GM19025 (cell line): ENCODE measurements at regions not wholly inside any gene's neighbourhood (a gene's known extent, or its start where the extent isn't known, plus 50 kb on each side); places are given as distances from the start of the nearest gene placed in this dataset.
"Not testable (repeated sequence)": the region's sequence is repeated elsewhere in the genome, so short reads cannot be mapped to it uniquely, and the experiment has no call there.

Experiments
- ATAC-seq: cut with Tn5 transposase; IDR thresholded peaks from one replicate; pipeline ENCODE4 v1.9.1; 2021; ENCODE audit warnings: mild to moderate bottlenecking, low read depth, moderate library complexity; ENCODE audit not compliant: unreplicated experiment

DNA sequence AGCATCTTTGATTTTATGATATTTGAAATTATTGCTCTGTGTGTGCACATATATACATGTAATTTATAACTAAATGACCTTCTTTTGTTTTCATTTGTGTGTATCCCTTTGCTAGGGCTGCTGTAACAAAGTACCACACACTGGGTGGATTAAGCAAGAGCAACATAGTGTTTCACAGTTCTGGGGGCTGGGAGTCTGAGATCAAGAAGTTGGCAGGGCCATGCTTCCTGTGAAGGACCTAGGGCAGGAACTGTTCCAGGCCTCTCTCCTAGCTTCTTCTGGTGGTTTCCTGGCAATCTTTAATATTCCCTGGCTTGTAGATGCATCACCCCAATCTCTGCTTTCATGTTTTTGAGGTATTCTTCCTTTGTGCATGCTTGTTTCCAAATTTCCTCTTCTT, 1043.9 kb downstream of the TSN start:
- ATAC-seq, result no peak

DNA sequence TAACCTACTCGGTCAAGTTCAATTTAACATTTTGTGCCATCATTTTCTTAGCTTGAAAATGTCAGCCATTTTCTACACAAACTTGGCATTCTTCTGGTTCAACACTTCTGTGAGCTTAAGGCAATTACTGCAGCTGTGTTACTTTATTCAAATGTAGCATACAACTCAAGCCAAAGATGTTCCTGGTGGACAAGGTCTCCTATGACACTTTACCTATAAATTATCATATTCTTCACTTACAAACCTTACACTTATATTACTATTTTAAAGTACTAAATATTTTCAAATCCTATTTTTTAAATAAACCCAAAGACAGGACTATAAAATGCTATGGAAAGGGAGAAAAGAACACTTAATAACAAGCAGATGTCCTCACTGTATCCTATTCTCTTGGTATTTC, 1045.3 kb downstream of the TSN start:
- ATAC-seq, result no peak

DNA sequence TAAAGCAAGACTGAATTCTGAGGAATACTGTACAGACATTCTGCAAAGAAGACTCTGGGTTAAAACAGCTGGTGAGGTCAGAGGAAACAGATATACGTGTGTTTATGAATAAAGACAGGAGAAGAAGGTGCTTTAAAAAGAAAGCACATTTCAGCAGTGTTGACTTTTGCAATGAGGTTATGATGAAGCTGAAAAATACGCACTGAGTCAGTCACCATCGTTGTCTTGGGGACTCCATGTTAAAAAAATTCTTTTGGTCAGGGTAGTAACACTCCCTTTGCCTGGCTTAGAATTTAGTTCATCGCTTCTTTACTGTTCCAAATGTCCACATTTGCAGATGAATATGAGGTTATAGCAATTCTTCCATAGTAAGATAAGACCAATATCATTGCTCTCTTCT, 1049.0 kb downstream of the TSN start:
- no peak for ATAC-seq

DNA sequence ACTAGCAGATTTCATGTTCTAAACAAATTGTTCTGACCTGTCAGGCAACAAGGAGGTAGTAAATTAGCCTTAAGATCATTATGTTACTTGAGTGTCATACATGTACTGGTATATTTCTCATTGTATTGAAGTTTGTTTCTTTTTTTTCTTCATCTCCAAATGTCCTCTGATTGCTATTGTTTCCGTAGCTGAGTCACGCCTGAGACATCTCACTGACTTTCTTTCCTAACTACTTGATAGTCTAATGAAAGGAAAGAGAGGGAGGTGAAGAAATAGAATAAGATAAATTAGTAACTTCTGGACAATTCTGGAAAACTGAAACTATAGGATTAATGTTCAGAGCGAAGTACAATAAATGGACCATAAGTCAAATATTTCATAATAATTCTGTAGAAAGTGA, 1049.9 kb downstream of the TSN start:
- ATAC-seq, result no peak

DNA sequence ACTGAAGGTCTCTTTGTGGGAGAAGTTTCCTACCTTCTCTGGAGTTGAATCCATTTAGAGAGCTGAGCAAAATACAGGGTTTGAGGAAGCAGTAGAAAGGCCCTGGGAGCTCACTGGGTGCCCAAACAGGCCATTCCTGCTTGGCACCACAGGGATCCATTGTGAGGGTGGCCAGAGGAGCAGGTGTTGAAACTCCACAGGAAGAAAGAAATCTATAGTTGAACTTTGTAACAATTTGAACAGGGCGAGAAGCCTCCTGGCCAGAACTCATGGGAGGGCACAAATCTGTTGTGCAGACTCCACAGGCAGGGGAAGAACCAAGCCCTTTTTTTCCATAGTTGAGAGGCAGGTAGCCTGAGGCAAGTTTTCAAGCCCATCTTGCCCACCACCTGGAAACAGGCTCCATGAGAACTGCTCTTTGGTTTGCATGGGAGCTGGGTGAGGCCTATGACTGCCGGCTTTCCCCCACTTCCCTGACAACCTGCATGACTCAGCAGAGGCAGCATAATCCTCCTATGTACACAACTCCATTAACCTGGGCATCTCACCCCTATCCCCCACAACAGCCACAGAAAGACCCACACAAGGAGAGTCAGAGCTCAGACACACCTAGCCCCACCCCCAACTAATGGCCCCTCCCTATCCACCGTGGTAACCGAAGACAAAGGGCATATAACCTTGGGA, 1053.0 kb downstream of the TSN start:
- ATAC-seq, result no peak

DNA sequence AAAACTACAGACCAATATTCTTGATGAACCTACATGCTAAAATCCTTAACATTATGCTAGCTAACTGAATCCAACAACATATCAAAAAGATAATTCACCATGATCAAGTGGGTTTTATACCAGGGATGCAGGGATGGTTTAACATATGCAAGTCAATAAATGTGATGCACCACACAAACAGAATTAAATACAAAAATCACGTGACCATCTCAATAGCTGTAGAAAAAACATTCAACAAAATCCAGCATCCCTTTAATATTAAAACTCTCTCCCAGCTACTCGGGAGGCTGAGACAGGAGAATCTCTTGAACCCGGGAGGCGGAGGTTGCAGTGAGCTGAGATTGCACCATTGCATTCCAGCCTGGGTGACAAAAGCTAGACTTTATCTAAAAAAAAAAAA, 1056.8 kb downstream of the TSN start:
- not testable (repeated sequence) for ATAC-seq

DNA sequence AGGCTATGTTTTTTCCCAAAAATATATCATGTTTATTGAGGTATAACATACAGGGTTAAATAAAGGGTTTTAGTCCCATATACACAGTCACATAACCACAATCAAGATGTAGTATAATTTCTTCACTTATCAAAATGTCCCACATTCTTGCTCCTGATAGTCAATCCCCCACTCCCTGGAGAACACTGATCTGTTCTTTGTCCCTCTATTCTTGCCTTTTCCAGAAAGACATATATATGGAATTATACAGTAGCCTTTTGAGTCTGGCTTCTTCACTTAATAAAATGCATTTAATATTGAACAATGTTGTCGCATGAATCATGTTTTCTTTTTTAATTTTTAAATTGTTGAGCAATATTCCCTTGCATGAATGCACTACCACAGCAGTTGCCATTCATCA, 1059.7 kb downstream of the TSN start:
- no peak for ATAC-seq

DNA sequence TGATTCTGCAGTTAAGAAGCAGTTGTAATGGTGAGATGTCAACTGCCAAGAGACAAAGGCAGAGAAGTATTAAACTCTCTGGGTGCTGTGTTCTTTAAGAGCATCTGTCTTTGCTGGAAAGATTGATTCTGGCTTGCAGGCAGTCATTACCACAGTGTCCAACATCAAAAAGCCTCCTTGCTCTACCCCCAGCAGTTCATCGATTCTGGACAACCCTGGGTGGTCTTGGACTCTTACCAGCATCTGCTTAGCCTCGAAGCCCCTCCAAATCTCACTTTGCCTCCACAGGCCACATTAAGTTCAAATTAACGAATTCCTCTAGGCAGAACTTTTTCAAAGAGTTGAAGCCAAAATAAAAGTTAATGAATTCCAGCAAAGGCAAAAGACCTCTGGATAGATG, 1061.4 kb downstream of the TSN start:
- no peak for ATAC-seq

DNA sequence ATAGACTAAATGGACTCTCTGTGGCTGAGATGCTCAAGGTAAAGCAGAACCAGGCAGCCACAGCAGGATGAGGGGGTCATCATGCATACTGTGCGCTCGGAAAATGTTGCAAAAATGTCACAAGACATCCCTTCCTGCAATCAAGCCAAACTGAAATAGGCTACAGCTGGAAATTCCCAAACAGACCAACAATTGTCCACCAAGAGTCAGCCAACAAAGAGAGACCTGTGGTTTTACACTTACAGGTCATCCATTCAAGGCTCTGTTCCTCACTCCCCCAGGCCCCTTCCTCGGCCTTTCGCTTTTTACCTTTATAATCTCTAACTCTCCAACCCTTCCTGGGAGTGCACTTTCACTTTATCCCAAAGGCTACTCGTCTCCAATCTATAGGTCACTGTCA, 1066.9 kb downstream of the TSN start:
- no peak for ATAC-seq

DNA sequence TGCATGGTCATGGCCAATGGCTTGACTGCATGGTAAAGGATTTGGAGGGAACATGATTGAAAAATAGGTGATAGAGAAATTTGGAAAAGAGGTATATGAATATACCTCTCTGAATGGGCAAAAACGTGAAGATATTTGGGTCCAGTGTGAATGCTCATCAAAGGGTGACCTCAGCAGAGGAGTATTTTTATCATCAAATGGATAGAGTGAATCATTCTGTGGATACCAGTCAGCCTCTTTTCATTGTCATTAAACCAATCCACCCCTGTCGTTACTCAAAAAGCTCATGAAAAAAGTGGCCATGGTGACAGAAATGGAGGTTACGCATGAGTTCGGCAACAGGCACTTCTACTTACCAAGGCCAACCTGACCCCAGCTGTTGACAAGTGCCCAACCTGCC, 1074.7 kb downstream of the TSN start:
- no peak for ATAC-seq

DNA sequence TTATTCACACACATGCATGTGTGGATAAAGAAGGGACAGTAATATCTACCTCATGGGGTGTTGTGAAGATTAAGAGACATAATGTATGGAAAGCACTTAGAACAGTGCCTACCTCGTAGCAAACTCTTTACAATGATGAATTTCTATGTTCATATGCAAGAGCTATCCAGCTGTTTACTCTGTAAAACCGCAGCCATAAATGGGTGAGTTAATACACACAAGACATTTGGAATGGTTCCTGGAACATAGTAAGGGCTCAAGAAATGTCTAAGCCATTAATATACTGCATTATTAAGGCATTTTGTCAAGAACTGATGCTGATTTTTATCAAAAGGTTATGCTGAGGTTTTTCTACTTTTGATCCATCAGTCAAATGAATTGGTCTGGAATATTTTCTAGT, 1076.2 kb downstream of the TSN start:
- no peak for ATAC-seq

DNA sequence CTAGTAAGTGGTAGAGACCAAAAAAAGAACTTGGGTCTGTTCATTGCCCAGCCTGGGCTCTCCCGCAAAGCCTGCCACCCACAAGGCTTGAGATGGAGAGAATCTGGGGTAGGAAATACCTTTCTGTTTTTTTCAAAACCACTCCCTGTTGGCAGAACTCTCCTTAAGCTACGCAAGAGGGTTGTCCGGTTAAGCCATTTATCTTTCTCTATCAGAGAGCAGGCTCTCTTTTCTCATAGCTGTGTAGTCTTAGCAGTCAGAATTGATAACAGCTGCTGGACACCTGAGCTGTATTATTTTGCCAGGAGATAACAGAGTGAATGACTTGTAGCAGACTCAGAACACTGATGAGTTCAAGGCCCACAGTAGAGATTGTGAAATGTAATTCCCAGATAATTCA, 1088.1 kb downstream of the TSN start:
- ATAC-seq, result no peak

DNA sequence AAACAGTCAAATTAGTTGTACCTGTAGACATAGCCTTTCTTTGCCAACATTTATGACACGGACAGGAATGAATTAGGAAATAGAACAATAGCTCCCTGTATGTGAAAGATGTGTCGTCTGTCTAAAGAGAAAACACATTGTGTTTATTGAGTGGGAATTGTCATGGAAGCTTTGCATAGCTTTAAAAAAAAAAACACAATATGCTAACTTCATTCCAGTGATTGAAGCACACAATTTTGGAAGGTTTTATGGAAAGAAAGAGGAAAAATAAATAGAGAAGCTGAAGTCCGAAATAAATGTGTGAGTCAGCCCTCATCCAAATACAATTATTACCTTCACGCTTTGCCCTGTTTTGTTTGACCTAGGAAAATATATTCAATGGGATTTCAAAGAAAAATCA, 1095.7 kb downstream of the TSN start:
- no peak for ATAC-seq

DNA sequence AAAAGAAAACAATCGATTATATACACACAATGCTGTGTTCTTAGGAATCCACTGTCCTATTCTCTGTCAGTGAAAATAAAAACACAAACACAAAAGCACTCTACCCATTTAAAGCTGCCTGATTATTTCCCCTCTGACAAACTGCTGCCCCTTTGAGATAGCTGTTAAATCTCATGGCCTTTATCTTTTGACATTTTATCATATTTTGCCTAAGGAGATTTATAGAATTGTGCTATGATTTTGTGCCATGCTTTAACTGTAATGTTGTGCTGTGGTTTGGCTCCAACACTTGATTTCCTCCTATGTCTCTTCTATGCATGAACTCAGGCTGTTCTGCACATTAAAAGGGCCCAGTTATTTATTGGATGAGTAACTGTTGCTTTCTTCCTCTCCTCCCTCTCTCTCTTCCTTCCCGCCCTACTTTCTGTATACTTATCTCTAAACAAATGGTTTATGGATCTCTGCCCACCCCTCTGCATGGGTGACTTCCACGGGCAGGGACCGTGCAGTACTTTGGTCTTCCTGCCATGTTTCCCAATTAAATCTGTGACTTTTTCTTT, 1096.6 kb downstream of the TSN start:
- no peak for ATAC-seq

DNA sequence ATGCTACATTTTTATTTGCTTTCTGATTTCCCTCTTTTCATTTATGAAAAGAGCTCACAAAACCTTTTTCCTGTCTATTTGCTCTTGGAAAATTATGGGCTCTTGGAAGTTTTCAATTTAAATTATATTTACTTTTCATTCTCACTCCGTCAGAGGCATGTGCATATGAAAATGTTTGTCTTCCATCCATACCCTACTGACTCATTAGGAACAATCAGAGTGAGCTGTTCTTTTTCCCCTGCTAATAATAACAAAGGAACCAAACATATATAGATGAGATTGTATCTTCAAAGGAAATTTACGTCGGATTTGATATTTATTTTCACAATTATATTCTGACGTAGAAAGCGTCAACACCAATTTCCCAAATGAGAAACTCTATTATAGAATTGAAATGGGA, 1101.2 kb downstream of the TSN start:
- ATAC-seq, result no peak

DNA sequence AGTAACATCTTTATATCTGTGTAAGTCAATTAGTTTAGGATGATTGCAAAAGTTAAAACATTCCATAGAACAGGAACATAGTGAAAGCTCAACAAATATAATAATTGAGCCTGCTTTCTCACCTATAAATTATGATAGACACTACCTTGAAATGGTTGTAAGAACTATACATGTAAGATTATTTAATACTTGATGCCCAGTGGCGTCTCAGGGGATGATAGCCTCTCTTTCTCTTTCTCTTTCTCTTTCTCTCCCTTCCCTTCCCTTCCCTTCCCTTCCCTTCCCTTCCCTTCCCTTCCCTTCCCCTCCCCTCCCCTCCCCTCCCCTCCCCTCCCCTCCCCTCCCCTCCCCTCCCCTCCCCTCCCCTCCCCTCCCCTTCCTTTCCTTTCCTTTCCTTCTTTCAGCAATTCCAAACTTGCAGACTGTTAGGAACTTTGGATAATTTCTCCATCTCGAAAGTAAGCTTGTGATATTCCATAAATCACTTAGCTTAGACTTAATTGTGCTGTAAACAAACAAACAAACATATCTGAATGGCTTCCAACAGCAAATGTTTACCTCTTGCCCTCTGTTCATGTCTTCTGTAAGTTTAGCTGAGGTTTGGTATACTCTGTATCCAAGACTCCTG, 1102.7 kb downstream of the TSN start:
- no peak for ATAC-seq

DNA sequence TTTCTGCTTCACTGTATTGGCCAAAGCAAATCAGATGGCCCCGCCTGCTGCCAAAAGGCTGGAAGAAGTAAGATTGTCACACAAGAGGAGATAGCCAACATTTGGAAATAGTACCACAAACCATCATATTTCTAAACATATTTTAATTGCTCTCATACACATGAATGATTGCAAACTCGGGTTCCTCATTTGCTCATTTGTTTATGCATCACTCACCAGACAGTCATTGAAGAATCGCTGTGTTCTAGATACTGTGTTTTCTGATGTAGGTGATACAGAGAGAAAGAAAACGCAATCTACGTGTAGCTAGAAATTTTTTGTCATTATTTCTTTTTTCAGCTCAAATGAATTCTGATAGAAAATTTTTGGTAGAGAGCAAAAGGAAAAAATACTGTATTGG, 1103.4 kb downstream of the TSN start:
- ATAC-seq, result no peak

DNA sequence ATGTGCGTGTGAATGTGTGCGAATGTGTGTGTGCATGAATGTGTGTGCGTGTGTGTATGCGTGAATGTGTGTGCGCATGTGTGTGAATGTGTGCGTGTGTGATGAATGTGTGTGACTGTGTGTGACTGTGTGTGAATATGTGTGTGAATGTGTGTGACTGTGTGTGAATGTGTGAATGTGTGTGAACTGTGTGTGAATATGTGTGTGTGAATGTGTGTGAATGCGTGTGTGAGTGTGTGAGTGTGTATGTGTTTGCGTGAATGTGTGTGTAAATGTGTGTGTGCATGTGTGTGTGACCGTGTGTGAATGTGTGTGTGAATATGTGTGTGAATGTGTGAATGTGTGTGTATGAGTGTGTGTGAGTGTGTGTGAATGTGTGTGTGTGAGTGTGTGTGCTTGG, 1103.8 kb downstream of the TSN start:
- ATAC-seq, result no peak

DNA sequence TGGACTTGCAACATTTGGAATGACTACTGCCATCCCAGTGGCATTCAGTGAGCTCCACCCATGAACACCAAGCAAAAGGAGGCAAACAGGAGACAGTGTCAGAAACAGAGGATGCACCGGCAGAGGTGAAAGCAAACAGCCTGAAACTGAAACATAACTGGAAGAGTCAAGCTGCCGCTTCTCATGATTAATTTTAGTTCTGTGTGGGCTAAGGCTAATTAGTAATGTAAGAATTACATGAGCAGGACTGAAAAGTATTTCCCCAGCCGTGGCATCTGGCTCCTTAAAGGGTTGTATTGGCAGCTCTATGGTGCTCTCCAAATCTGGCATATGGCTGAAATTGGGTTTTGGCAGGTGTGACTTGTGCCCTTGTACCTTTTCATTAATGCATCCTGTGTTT, 1108.1 kb downstream of the TSN start:
- ATAC-seq, result peak; percentile 64

DNA sequence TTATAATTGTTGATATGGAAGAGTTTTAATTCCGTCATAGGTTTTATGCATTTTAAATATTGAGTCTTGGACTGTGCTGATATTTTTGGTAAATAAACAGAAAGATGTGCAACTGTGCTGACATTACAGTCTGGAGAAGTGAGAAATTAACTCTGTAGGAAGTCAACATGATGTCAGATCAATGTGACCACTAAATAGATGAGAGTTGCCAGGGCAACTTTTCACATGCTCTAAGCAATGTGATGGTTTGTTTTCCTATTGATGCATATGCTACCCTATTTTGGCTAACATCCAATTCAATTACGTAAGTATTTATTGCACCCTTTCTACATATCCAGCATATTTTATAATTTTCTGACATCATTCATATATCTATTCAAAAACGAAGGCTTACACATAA, 1109.3 kb downstream of the TSN start:
- ATAC-seq, result no peak

DNA sequence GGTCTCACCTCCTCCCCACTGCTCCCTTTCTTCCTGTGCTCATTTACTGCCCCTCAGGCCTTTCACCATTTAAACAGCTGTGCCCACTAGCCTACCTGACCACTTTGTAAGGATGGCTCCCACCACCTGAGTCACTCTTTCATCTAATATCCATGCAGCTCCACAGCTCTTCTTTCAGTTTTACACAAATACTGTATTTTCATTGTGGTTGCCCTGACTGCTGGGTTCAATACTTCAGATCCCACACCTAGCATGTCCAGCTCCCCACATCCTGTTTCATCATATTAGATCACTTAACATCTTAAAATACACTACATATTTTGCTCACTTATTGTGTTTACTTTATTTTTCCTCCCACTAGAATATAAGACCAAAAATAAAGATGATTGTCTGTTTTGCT, 1110.6 kb downstream of the TSN start:
- no peak for ATAC-seq

DNA sequence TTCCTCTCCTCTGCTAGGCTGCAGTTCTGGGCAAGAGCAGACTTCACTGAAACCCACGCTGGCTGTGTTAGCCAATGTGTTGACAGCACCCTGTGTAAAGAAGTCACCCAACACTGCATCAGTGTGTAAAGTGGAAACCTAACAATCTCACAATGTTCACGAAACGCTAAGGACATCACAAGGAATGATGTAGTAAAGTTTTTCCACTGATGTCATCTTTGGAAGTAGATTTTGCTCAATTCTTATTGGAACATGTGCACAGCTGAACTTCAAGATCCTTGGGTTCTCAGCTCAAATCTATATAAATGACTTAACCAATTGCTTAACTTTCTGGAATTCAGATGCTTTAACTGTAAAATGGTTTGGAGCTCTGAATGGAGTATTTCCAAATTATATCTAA, 1112.5 kb downstream of the TSN start:
- no peak for ATAC-seq
